ENCODE measurements at regions not wholly inside any gene's neighbourhood (a gene's known extent, or its start where the extent isn't known, plus 50 kb on each side); places are given as distances from the start of the nearest gene placed in this dataset.
"Not testable (repeated sequence)": the region's sequence is repeated elsewhere in the genome, so short reads cannot be mapped to it uniquely, and the experiment has no call there.

- DNase-seq = no peak
Measured at GRCh38 chr6:51265426-51265825, 446.8 kb downstream of the TFAP2B start.

GRCh38 chr6:51266604-51267003 is 447.9 kb downstream of the TFAP2B start:
- no peak for DNase-seq

DNA sequence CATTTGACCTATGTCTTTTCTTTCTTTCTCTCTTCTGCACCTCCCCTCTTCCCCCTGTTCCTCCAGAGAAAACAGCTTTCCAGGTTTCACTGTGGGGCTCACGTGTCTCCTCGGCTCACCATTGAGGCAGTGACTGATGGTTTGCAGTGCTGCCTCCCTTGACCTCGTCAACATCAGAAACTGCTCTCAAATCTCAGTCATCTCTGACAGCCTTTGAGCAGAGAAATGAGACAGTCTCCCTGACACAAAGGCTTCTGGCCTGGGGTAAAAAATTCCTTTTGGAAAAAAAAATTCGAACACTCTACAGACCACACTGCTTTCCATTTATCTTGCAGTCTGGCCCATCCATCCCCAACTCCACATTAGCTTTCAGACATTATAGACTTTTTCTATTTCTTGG is 450.0 kb downstream of the TFAP2B start:
- DNase-seq = no peak

DNA sequence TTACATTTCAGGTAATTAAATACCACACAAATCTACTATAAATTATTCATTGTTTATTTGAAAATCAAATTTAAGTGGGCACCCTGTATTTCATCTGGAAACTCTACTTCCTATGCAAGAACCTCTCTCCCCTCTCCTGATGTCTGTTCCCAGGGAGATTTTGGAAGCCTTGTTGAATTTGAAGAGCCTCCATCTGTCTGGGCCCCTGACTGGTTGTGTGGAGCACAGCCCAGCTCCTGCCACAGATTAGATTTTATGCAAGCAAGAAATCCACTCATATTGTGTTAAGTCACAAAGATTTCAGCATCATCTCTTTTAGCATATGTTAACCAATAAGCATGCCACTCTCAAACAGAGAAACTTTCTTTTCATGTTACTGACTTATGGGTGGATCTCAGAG is 451.2 kb downstream of the TFAP2B start:
- DNase-seq = no peak

DNA sequence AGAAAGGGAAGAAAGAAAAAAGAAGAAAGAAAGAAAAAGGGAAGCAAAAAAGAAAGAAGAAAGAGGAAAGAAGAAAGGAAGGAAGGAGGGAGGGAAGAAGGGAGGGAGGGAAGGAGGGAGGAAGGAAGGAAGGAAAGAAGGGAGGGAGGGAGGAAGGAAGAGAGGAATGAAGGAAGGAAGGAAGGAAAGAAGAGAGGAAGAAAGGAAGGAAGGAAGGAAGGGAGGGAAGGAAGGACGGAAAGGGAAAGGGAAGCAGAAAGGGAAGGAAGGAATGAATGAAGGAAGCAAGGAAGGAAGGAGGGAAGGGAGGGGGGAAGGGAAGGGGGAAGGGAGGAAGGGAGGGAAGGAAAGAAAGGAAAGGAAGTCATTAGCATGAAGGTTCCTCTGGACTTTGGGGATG is 452.9 kb downstream of the TFAP2B start:
- DNase-seq = no peak

- DNase-seq = no peak
Measured at GRCh38 chr6:51273228-51273961, 454.7 kb downstream of the TFAP2B start.

GRCh38 chr6:51277474-51277873 is 458.8 kb downstream of the TFAP2B start:
- no peak for DNase-seq

GRCh38 chr6:51282026-51282425 is 463.4 kb downstream of the TFAP2B start:
- no peak for DNase-seq

DNA sequence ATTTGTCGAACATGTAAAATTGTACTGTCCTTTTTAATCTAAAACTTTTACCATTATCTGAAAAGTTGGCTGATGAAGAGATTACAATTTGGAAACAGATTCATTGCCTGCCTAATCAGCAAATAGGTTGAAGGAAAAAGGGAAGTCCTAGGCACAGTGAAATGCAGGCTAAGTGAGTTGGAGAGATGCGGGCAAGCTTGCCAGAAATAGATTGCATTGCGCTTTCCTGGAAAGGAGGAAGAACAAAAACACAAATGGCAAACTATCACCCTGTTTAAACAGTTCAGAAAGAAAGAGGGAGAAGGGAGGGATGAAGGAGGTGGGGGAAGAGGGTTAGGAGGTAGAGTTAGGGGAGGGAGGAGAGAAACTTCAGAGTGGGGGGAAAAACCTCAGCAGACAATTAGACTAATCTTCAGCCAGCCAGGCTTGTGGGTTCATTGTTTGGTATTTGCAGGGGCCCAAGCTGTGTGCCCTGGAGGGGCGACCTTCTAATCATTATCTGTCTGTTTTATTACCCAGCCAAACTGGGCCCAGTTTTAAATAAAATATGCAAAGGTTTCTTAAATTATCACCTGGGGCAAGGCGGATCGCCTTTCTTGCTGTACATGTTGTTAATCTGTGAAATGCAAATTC is 465.2 kb downstream of the TFAP2B start:
- no peak for DNase-seq

- no peak for DNase-seq
Measured at GRCh38 chr6:51285876-51286275, 467.2 kb downstream of the TFAP2B start.

- DNase-seq = no peak
Measured at GRCh38 chr6:51289041-51289440, 470.4 kb downstream of the TFAP2B start.

- DNase-seq = no peak
Measured at GRCh38 chr6:51292659-51293058, 474.0 kb downstream of the TFAP2B start.

DNA sequence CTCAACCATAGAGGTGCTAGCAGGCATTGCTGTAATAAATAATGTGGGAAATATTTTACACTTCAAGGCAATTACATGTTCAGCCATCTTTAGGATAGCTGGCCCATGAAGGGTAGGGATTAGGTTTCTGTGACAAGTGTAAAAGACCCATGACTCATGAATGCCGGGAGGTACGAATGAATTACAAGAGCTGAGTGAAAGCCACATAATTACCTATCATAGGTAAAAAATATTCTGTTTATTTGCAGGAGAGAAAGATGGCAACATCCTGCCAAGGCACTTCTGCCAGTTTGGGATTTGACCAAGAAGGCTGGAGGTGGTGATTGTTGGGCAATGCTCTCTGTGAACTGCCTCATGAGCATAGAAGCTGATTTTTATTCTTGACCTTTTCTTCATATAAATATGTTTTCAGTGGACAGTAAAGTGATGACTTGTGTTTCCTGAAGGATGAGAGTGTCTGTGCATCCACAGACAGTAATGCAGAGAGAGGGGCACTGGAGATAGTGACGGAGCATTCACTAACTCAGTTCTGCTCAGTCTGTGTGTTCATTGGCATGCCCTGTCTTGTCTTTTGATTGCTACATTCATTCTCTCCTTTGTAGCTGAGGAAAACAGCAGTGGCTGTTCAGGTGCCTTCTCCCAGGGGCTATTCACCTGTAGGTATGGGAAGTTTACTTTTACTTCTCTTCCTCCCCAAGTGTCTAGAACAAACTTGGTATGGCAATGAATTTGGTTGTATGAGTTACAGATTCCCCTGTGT is 481.1 kb downstream of the TFAP2B start:
- no peak for DNase-seq

GRCh38 chr6:51300510-51300909 is 481.8 kb downstream of the TFAP2B start:
- no peak for DNase-seq

DNA sequence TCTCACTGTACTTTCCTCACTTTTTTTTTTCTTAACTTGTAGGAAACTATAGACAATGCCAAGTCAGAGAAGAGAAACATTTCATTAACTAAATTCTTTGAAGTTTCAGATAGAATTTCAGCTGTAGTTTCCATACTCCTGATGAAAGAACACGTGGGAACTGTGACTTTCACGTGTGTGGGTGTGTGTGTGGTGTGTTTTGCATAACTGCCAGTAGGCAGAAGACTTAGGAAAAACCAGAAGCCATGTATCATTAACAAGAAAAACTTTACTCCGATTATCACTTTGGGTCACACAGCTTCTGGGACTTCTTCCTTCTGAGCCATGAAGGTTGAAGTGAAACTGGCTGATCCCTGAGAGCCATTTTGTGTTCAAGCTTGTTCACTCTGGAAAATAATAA is 483.3 kb downstream of the TFAP2B start:
- no peak for DNase-seq

DNA sequence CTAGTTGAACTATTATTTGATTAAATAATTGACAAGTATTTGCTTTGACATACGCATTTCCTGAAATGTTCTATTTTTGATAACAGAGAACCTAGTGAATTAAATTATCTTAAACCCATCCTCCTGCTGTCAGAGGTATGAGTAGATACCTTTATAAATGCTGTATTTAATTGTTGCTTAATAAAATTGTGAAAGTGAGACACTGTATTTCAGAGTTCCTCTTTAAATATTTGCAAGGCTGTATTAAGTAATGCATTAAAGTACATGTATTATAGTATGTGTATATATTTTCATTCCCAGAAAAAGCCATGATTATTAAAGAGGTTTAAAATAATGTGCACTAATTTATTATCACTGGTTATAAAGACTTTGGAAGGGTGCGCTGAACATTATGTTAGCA is 483.8 kb downstream of the TFAP2B start:
- DNase-seq = no peak

- DNase-seq = no peak
Measured at GRCh38 chr6:51303338-51303737, 484.7 kb downstream of the TFAP2B start.

DNA sequence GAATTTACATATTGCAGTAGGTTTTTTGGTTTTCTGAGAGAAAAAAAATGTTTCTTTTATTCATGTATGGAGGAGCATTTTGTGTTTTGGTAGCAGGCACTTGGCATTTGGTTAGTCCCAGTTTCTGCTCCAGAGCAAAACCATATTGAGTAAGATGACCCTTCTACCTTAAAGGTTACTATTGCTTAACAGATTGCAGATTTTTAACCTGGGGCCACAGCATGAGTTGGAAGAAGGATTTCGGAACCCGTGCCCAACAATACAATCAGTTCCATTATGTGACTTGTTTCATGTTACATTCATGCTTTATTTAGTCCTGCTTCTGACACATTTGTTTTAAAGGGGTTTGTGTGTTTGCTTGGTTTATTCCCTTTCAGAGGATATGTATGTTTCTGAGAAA is 496.3 kb downstream of the TFAP2B start:
- no peak for DNase-seq

- DNase-seq = no peak
Measured at GRCh38 chr6:51318674-51319073, 500.0 kb downstream of the TFAP2B start.

- DNase-seq = not testable (repeated sequence)
Measured at GRCh38 chr6:51321477-51321876, 502.8 kb downstream of the TFAP2B start.

GRCh38 chr6:51322505-51322904 is 503.8 kb downstream of the TFAP2B start:
- DNase-seq = no peak

- no peak for DNase-seq
Measured at GRCh38 chr6:51323056-51323455, 504.4 kb downstream of the TFAP2B start.

DNA sequence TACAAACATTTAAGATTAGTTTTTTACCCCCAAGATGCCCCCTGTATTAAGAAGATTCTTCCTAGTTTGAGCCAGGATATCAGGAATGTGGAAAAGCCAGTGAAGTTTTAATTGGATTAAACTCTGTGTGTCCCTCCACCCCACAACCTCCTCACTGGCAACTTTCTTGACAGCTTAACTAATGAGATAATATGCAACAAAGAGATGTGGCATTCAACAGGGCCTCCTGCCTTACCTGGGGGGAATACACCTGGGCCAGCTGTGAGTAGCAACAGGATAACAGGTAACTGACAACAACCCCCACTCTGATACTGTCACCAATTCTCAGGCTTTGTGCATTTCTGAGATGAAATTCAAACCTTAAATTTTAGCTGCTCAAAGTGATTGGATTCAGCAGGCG is 512.3 kb downstream of the TFAP2B start:
- DNase-seq = no peak

- DNase-seq = no peak
Measured at GRCh38 chr6:51335543-51335942, 516.9 kb downstream of the TFAP2B start.

All from T1000 (cell line).